ENCODE measurements at regions not wholly inside any gene's neighbourhood (a gene's known extent, or its start where the extent isn't known, plus 50 kb on each side); places are given as distances from the start of the nearest gene placed in this dataset.

DNA sequence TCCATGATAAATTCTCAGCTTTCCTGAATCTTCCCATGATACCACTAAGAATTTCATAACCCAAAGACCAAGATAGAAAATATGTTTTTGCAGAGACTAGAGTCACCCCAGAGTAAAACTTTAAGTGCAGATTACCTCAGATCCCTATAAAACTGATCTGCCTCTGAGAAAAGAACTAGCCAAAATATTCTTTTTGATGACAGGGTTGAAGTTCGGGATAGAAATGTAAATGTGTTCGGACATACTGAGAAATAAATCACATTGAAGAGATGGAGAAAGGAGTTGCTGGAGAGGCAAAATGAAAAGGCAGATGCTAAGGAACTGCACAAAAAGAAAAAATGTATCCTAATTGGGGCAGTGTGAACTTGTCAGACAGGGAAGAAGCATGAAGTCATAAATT, 501.8 kb downstream of the ANKRD50 start:
- peaks cover 0 to 2% (median 0%) of the 10 kb centered on the region in 3 donors for H3K4me1 ChIP-seq (ENCODE audit: control insufficient read depth in 2 of 3, insufficient read depth in 2 of 3, low read depth in 1 of 3, low read length in 3 of 3)
- no peak overlapping the region for H3K4me3 ChIP-seq (ENCODE audit: low read length in 3 of 3)
- intact Hi-C loops (cut with DNase I) = no loop called here
- H3K36me3 ChIP-seq (ENCODE audit: control insufficient read depth in 2 of 3, insufficient read depth in 3 of 3, low read length in 3 of 3) = no peaks in the 10 kb centered on the region
- H3K27me3 ChIP-seq (ENCODE audit: control insufficient read depth, insufficient read depth, low read length) = no peaks in the 10 kb centered on the region
- H3K9me3 ChIP-seq (ENCODE audit: control insufficient read depth in 2 of 3, insufficient read depth in 1 of 3, low read length in 3 of 3) = no peaks in the 10 kb centered on the region
- TF ChIP-seq, protein P1, sequence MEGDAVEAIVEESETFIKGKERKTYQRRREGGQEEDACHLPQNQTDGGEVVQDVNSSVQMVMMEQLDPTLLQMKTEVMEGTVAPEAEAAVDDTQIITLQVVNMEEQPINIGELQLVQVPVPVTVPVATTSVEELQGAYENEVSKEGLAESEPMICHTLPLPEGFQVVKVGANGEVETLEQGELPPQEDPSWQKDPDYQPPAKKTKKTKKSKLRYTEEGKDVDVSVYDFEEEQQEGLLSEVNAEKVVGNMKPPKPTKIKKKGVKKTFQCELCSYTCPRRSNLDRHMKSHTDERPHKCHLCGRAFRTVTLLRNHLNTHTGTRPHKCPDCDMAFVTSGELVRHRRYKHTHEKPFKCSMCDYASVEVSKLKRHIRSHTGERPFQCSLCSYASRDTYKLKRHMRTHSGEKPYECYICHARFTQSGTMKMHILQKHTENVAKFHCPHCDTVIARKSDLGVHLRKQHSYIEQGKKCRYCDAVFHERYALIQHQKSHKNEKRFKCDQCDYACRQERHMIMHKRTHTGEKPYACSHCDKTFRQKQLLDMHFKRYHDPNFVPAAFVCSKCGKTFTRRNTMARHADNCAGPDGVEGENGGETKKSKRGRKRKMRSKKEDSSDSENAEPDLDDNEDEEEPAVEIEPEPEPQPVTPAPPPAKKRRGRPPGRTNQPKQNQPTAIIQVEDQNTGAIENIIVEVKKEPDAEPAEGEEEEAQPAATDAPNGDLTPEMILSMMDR (IDR thresholded peaks at IDR 0.05; ENCODE audit: borderline replicate concordance, extremely low read depth, insufficient read depth) = no peak
- H3K27ac ChIP-seq (ENCODE audit: low read depth in 2 of 2, low read length in 2 of 2) = no peak overlapping the region
- FAIRE-seq = no peak
- no peak overlapping the region for H3K9ac ChIP-seq (ENCODE audit: low read length in 3 of 3)
- no peak for DNase-seq

DNA sequence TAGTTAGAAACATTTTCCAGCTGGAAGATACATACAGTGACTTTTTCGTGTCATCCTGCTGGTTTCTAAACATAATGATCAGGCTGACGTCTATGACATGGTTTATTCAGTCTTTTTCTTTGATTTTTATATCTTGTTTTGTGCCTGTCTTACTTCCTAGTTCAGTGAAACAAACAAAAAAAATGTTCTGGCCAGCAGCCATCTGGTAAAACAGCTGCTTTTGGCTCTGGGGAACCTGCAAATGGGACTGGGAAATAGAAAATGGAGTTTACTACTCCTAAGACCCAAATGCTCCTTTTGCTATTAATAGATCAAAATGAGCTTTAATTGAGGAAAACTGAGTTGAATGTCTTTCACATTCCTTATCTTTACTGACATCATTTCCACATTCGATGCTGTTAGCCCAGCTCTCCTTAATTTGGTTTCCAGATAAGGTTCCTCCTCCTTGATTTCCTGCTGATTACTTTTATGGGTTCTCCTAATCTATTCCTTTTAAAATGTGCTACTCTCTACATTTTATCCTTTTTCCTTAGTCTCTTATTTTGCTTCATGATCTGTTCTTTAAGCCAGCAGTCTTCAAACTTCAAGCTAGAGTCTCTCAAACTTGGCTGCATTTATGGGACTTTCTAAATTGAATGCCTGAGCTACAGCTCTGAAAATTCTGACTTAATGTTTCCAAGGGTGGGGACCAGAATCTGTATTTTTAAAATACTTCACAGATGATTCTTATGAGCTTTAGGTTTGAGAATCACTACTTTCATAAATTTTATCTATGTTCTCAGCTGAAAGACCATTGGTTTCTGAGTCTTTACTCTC, 499.5 kb downstream of the ANKRD50 start:
- no peak for FAIRE-seq
- intact Hi-C loops (cut with DNase I) = no loop called here
- Histone ChIP-seq H3K4me3 (ENCODE audit: low read length in 3 of 3) (no peak overlapping the region), H3K4me1 (ENCODE audit: control insufficient read depth in 2 of 3, insufficient read depth in 2 of 3, low read depth in 1 of 3, low read length in 3 of 3) (peaks cover 0 to 2% (median 0%) of the 10 kb centered on the region in 3 donors), H3K9ac (ENCODE audit: low read length in 3 of 3) (no peak overlapping the region), H3K36me3 (ENCODE audit: control insufficient read depth in 2 of 3, insufficient read depth in 3 of 3, low read length in 3 of 3) (no peaks in the 10 kb centered on the region), H3K27me3 (ENCODE audit: control insufficient read depth, insufficient read depth, low read length) (no peaks in the 10 kb centered on the region), H3K9me3 (ENCODE audit: control insufficient read depth in 2 of 3, insufficient read depth in 1 of 3, low read length in 3 of 3) (no peaks in the 10 kb centered on the region), H3K27ac (ENCODE audit: low read depth in 2 of 2, low read length in 2 of 2) (no peak overlapping the region)
- TF ChIP-seq, protein P1 (IDR thresholded peaks at IDR 0.05; ENCODE audit: borderline replicate concordance, extremely low read depth, insufficient read depth) = no peak
- peak in 2 of 5 donors; percentile 34 to 60 for DNase-seq

DNA sequence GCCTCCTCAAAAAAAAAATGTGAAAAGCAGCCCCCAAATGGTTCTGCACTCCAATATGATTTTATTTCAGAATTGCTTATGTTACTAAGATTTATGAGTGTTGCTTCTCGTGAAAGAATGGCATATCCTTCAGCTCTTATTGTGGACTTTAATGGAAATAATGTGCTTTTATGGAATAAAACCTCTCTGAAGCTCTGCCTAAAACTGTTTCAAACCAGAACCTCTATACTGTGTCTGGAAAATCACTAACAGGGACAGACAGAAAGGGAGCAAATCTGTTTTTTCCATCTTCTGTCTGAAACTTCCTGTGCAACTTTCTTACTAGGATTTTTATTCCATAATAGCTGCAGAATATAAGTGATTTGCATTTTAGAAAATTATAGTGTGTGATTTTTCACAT, 493.1 kb downstream of the ANKRD50 start:
- no peak for DNase-seq

More for the DNA sequence above, 493.1 kb downstream of the ANKRD50 start:
- intact Hi-C loops (cut with DNase I) = no loop called here
- no peak overlapping the region for H3K27ac ChIP-seq (ENCODE audit: low read depth in 2 of 2, low read length in 2 of 2)
- no peak overlapping the region for H3K4me3 ChIP-seq (ENCODE audit: low read length in 3 of 3)
- H3K27me3 ChIP-seq (ENCODE audit: control insufficient read depth, insufficient read depth, low read length) = no peaks in the 10 kb centered on the region
- no peaks in the 10 kb centered on the region for H3K4me1 ChIP-seq (ENCODE audit: control insufficient read depth in 2 of 3, insufficient read depth in 2 of 3, low read depth in 1 of 3, low read length in 3 of 3)
- TF ChIP-seq, protein P1 (IDR thresholded peaks at IDR 0.05; ENCODE audit: borderline replicate concordance, extremely low read depth, insufficient read depth) = no peak
- H3K9ac ChIP-seq (ENCODE audit: low read length in 3 of 3) = no peak overlapping the region
- FAIRE-seq = no peak
- no peaks in the 10 kb centered on the region for H3K36me3 ChIP-seq (ENCODE audit: control insufficient read depth in 2 of 3, insufficient read depth in 3 of 3, low read length in 3 of 3)
- H3K9me3 ChIP-seq (ENCODE audit: control insufficient read depth in 2 of 3, insufficient read depth in 1 of 3, low read length in 3 of 3) = no peaks in the 10 kb centered on the region
